Activated CD8-positive, alpha-beta memory T cell treated with anti-CD3 and anti-CD28 coated beads, Interleukin-2, amount 10 ng/mL, durations not matched to agents 7 days and 5 days (primary cell): ENCODE measurements at regions not wholly inside any gene's neighbourhood (a gene's known extent, or its start where the extent isn't known, plus 50 kb on each side); places are given as distances from the start of the nearest gene placed in this dataset.
"Not testable (repeated sequence)": the region's sequence is repeated elsewhere in the genome, so short reads cannot be mapped to it uniquely, and the experiment has no call there.

ENCODE experiments used
- ATAC-seq: fragments of 150-1000 bp; cut with Tn5 transposase; one replicate; pipeline ENCODE4 v1.10.0; 2021; ENCODE audit warnings: moderate library complexity
- CTCF ChIA-PET: fragments of 350-600 bp; sonication (Branson Sonifier 250); formaldehyde crosslinking; loops from one replicate; lab custom pipeline; 2021; ENCODE audit warnings: antibody characterized with exemption; lab: Charles Lee
- DNase-seq: peaks from one replicate; pipeline ENCODE4 v3.0.0-alpha.2; 2020
- H3K27ac Mint-ChIP-seq: one replicate; pipeline ENCODE4 v1.8.0; 2021; ENCODE audit warnings: mild to moderate bottlenecking, mixed read lengths
- H3K27me3 Mint-ChIP-seq: one replicate; pipeline ENCODE4 v1.8.0; 2021; ENCODE audit warnings: mixed read lengths
- H3K36me3 Mint-ChIP-seq: one replicate; pipeline ENCODE4 v1.8.0; 2021; ENCODE audit warnings: mild to moderate bottlenecking, mixed read lengths
- H3K4me1 Mint-ChIP-seq: one replicate; pipeline ENCODE4 v1.8.0; 2021; ENCODE audit warnings: mixed read lengths
- H3K4me3 Mint-ChIP-seq: one replicate; pipeline ENCODE4 v1.8.0; 2021; ENCODE audit warnings: mild to moderate bottlenecking, moderate library complexity, mixed read lengths
- H3K9me3 Mint-ChIP-seq: one replicate; pipeline ENCODE4 v1.8.0; 2022; ENCODE audit warnings: low read depth, mixed read lengths

GRCh38 chr2:242088471-242089212, 219.1 kb downstream of the RTP5 start:
- Mint-ChIP-seq H3K27me3 (peaks cover 10% of the 10 kb centered on the region), H3K4me3 (peak overlapping the region; percentile 78), H3K36me3 (peaks cover 3% of the 10 kb centered on the region), H3K9me3 (no peaks in the 10 kb centered on the region), H3K27ac (peak overlapping the region; percentile 56), H3K4me1 (peaks cover 27% of the 10 kb centered on the region)
- CTCF ChIA-PET = no interaction called here
- DNase-seq (peak; percentile 96), ATAC-seq (peak; percentile 98)

GRCh38 chr2:242089213-242089549, 219.7 kb downstream of the RTP5 start:
- CTCF ChIA-PET, H3K9me3 Mint-ChIP-seq, ATAC-seq, H3K27ac Mint-ChIP-seq, DNase-seq, H3K36me3 Mint-ChIP-seq: not testable (repeated sequence)
- peaks cover 10% of the 10 kb centered on the region for H3K27me3 Mint-ChIP-seq
- peaks cover 27% of the 10 kb centered on the region for H3K4me1 Mint-ChIP-seq
- peak overlapping the region; percentile 78 for H3K4me3 Mint-ChIP-seq

- H3K36me3 Mint-ChIP-seq = peaks cover 12% of the 10 kb centered on the region
- H3K4me1 Mint-ChIP-seq, H3K27me3 Mint-ChIP-seq, H3K27ac Mint-ChIP-seq, H3K9me3 Mint-ChIP-seq, ATAC-seq, CTCF ChIA-PET, DNase-seq, H3K4me3 Mint-ChIP-seq: not testable (repeated sequence)
Measured at GRCh38 chr2:242097278-242097677, 227.7 kb downstream of the RTP5 start.

- Mint-ChIP-seq H3K27ac (no peak overlapping the region), H3K9me3 (no peaks in the 10 kb centered on the region), H3K36me3 (peaks cover 12% of the 10 kb centered on the region), H3K27me3 (no peaks in the 10 kb centered on the region), H3K4me1 (no peaks in the 10 kb centered on the region), H3K4me3 (no peak overlapping the region)
- ATAC-seq (no peak), DNase-seq (no peak)
- CTCF ChIA-PET = no interaction called here
Measured at GRCh38 chr2:242098034-242098433, 228.5 kb downstream of the RTP5 start.

GRCh38 chr2:242098445-242099128, 229.1 kb downstream of the RTP5 start:
- Mint-ChIP-seq H3K27ac (no peak overlapping the region), H3K9me3 (no peaks in the 10 kb centered on the region), H3K36me3 (peaks cover 12% of the 10 kb centered on the region), H3K4me3 (no peak overlapping the region), H3K4me1 (peaks cover 1% of the 10 kb centered on the region), H3K27me3 (no peaks in the 10 kb centered on the region)
- ATAC-seq = no peak
- DNase-seq = no peak
- CTCF ChIA-PET = no interaction called here

GRCh38 chr2:242103093-242103492, 233.6 kb downstream of the RTP5 start:
- H3K4me3 Mint-ChIP-seq, CTCF ChIA-PET, H3K27me3 Mint-ChIP-seq, H3K9me3 Mint-ChIP-seq, DNase-seq, ATAC-seq, H3K27ac Mint-ChIP-seq: not testable (repeated sequence)
- Mint-ChIP-seq H3K4me1 (peaks cover 12% of the 10 kb centered on the region), H3K36me3 (peaks cover 15% of the 10 kb centered on the region)

- Mint-ChIP-seq H3K36me3 (peaks cover 12% of the 10 kb centered on the region), H3K4me1 (peaks cover 12% of the 10 kb centered on the region)
- peak; percentile 39 for ATAC-seq
- H3K9me3 Mint-ChIP-seq, H3K27ac Mint-ChIP-seq, H3K4me3 Mint-ChIP-seq, DNase-seq, CTCF ChIA-PET, H3K27me3 Mint-ChIP-seq: not testable (repeated sequence)
Measured at GRCh38 chr2:242104202-242104956, 234.8 kb downstream of the RTP5 start.

GRCh38 chr2:242107065-242107464, 237.5 kb downstream of the RTP5 start:
- H3K4me3 Mint-ChIP-seq, DNase-seq, H3K27ac Mint-ChIP-seq, ATAC-seq, H3K9me3 Mint-ChIP-seq, CTCF ChIA-PET, H3K27me3 Mint-ChIP-seq: not testable (repeated sequence)
- H3K4me1 Mint-ChIP-seq = peaks cover 12% of the 10 kb centered on the region
- peaks cover 12% of the 10 kb centered on the region for H3K36me3 Mint-ChIP-seq

GRCh38 chr2:242108797-242109500, 239.4 kb downstream of the RTP5 start:
- H3K9me3 Mint-ChIP-seq, H3K27ac Mint-ChIP-seq, ATAC-seq, H3K4me3 Mint-ChIP-seq, H3K27me3 Mint-ChIP-seq, H3K4me1 Mint-ChIP-seq, DNase-seq, CTCF ChIA-PET: not testable (repeated sequence)
- peaks cover 12% of the 10 kb centered on the region for H3K36me3 Mint-ChIP-seq

- H3K27ac Mint-ChIP-seq, H3K4me1 Mint-ChIP-seq, ATAC-seq, CTCF ChIA-PET, DNase-seq, H3K27me3 Mint-ChIP-seq, H3K4me3 Mint-ChIP-seq, H3K9me3 Mint-ChIP-seq: not testable (repeated sequence)
- peaks cover 12% of the 10 kb centered on the region for H3K36me3 Mint-ChIP-seq
Measured at GRCh38 chr2:242109819-242110218, 240.3 kb downstream of the RTP5 start.

- H3K27ac Mint-ChIP-seq, H3K27me3 Mint-ChIP-seq, H3K36me3 Mint-ChIP-seq, DNase-seq, H3K4me1 Mint-ChIP-seq, ATAC-seq, CTCF ChIA-PET, H3K9me3 Mint-ChIP-seq, H3K4me3 Mint-ChIP-seq: not testable (repeated sequence)
Measured at GRCh38 chr2:242111954-242112353, 242.4 kb downstream of the RTP5 start.

GRCh38 chr2:242113492-242113891, 244.0 kb downstream of the RTP5 start:
- H3K4me1 Mint-ChIP-seq, ATAC-seq, CTCF ChIA-PET, DNase-seq, H3K27ac Mint-ChIP-seq, H3K27me3 Mint-ChIP-seq, H3K9me3 Mint-ChIP-seq, H3K4me3 Mint-ChIP-seq, H3K36me3 Mint-ChIP-seq: not testable (repeated sequence)

- H3K27me3 Mint-ChIP-seq, H3K9me3 Mint-ChIP-seq, ATAC-seq, CTCF ChIA-PET, H3K36me3 Mint-ChIP-seq, H3K27ac Mint-ChIP-seq, DNase-seq, H3K4me1 Mint-ChIP-seq, H3K4me3 Mint-ChIP-seq: not testable (repeated sequence)
Measured at GRCh38 chr2:242116676-242117075, 247.1 kb downstream of the RTP5 start.
